NCI-H1092 treated with DMSO at 0.1 percent for 48 hours (cell line): ENCODE measurements at regions not wholly inside any gene's neighbourhood (a gene's known extent, or its start where the extent isn't known, plus 50 kb on each side); places are given as distances from the start of the nearest gene placed in this dataset.
"Not testable (repeated sequence)": the region's sequence is repeated elsewhere in the genome, so short reads cannot be mapped to it uniquely, and the experiment has no call there.

Experiments
- DNase-seq: peaks from one replicate; lab custom pipeline; 2025; lab: John Stamatoyannopoulos, UW

GRCh38 chr5:43926923-43927322 lies 323.9 kb downstream of the NNT start:
- DNase-seq: no peak

- no peak for DNase-seq
Observed at GRCh38 chr5:43920422-43920821, 317.4 kb downstream of the NNT start.

DNA sequence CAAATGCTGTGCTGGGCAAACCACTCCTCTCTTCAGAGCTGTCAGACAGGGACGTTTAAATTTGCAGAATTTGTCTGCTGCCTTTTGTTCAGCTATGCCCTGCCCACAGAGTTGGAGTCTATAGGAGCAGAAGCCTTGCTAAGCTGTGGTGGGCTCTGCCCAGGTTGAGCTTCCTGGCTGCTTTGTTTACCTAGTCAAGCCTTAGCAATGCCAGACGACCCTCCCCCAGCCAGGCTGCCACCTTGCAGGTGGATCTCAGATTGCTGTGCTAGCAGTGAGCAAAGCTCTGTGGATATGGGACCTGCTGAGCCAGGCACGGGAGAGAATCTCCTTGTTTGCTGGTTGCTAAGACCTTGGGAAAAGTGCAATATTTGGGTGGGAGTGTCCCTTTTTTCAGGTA lies 314.9 kb downstream of the NNT start:
- DNase-seq: no peak

- no peak for DNase-seq
Observed at GRCh38 chr5:43903129-43903528, 300.1 kb downstream of the NNT start.

GRCh38 chr5:43900974-43901373 lies 298.0 kb downstream of the NNT start:
- DNase-seq: no peak

DNA sequence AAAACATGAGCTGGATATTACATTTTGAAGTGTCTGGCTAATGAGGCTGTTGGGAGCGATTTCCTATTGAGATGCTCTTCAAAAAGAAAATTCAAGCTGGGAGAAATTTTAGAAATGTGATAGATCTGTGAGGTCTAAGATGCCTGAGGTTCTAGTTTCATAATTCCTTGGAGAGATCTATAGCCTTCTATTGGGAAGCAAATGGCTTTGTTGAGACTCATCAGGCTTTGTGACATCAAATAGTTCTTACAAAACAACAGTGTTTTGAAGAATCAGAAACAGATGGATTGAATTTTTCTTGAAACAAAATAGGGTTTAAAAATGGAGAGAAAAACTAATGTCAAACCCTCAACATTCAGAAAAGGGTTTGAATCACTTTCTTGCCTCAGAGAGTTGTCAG lies 292.9 kb downstream of the NNT start:
- DNase-seq: no peak

DNA sequence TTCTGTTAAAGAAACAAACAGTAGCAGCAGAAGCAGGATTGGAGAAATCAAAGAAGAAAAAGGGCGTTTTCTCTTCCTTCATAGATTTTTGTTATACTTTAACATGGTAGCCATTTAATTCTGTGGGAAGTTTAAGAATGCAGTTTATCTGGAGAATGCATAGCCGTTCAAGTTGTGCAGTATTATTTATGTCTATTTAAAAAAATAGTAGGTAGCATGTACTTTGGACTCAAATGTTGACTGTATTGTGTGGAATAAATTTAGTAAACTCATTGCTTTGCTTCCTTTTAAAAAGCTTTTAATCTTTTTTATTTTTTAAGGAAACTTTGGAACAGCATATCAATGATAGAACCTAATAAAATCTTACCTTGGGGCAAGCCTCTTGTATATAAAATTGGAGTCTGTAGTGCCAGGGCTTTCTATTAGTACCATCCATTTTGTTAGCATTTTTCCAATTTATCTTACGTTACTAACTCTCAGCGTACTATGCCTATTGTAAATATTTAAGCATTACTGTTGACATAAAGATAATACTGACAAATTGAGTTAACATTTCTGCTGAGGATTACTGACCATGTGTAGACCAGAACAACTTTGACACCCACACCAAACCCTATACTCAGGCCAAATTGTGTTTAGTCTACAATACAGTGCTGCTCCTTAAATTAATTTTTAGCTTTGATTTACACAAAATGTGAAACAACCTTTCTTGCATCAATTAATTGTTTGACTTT lies 291.1 kb downstream of the NNT start:
- no peak for DNase-seq

DNA sequence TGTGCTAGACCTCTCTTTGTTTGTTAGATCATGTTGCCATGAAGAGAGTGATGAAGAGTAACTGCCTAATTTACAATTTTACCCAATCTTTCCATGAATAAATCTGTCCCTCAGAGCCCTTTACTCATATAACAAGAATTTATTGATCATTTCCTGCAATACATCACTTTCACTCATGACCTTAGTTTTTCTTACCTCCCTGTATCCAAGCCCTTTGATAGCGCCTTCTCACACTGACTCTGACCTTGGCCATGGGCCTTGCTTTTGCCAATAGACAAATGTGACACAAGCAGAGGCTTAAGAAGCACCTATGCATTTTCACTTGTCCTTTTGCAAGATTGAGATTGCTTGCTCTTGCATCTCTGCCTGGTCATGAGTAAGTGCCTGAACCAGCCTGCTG lies 288.1 kb downstream of the NNT start:
- DNase-seq: no peak

DNA sequence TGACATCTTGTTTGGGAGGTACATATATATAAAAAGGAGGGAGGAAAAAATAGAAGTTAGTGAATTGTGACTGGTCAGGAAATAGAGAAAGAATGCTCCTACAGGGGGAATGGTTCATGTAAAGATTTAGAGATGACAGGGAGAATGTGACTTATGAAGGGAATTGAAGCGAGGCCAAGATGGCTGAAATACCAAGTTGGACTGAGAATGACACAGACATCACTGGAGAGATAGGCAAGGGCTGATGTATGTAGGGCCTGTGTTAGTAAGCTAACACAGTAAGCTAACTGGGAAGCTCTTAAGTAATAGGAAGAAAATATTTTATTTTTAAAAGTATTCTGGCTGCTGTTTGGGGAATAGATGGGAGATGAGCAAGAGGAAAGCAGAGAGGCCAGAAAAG lies 286.3 kb downstream of the NNT start:
- no peak for DNase-seq

GRCh38 chr5:43875741-43876140 lies 272.8 kb downstream of the NNT start:
- DNase-seq: no peak

DNA sequence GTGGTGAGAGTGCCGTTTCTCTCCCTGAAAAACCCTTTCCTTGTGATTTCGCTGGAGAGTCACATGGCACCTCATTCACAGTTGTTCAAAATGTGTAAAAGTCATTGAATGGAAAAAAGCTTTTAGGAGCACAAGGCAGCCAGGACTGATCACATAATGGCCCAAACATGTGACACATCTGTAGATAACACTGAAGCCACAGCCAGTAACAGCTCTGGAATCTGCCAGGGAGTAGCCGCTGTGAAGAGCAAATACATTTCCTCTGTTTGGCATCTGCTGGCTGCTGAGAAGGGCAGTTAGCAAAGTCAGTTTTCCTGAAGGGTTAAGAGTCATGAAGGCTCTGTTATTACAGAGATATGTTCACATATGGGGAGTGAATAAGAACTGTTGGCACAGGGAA lies 271.8 kb downstream of the NNT start:
- DNase-seq: no peak

- no peak for DNase-seq
Observed at GRCh38 chr5:43873791-43874190, 270.8 kb downstream of the NNT start.

GRCh38 chr5:43859309-43859708 lies 256.3 kb downstream of the NNT start:
- no peak for DNase-seq

- DNase-seq: no peak
Observed at GRCh38 chr5:43855452-43855851, 252.5 kb downstream of the NNT start.

DNA sequence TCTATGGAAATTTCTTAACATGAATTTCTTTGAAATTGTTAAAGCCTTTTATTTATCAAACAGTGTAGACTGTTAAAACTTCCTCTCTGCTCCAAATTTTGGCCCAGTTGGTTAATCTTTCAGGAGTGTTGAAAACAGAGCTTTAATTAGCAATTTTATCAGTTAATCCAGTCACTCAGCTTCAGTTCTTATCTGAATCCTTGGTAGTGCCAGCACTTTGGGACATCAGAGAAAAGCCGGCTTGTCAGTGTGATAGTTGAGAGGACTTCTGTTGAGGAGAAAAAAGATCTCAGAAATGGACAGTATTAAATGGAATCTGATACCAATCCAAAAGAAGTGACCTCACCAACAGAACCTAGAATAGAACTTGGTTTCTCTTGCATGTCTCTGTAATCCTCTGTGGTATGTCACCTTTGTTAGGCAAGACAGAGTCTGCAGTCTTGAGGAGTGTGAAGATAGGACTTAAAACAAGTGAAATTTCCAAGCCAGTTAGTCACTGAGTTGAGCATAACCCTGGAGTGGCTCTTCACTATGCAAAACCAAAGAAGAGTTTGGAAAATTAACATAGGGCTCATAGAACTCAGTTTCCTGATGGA lies 251.8 kb downstream of the NNT start:
- no peak for DNase-seq

DNA sequence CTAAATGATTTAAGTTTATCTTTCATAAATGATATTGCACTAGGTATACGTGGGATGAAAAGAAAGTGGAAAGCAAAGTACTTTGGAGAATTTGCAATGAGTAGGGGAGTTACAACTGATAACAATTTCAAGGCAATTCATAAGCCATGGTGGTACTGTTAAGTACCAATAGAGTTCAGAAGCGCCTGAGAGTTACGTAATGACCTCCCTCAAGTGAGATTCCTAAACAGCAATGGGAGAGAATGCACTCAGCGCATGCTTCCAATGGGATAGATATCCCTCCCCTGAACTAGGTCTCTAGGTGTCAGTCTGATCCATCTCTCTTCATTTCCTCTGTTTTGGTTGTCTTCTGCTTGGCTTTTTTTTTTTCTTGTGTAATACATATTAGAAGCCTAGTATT lies 249.3 kb downstream of the NNT start:
- DNase-seq: no peak

GRCh38 chr5:43851741-43852140 lies 248.8 kb downstream of the NNT start:
- no peak for DNase-seq

DNA sequence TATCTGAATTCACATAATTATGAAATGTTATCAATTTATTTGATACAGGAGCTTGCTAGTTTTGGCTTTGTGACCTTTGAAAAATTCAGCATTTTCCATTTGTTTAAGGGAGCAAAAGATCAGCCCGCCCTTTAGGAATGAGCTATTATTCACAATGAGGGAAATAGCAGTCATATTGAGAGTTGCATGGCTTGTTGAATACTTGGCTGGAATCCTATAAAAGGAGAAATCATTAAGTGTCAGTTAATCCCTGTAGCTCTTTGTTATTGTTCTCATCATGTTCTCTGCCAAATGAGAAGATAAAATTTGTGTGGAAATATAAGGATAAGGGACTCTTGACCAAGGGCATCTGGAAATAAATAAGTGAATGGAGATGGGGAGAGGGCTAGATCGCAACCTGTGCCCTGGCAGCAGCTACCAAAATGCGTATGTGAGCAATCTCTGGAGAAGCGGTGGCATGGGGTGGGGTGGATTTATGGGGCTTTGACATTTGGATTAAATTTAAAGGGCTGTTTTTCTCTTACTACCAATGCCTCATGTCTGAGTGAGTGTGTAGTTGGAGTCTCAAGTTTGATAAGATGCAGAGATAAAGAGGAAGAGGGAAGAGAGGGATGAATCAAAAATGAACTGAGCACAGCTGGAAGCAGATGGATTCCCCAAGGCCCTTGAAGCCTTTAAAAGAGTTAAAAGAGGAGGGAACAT lies 237.6 kb downstream of the NNT start:
- no peak for DNase-seq

GRCh38 chr5:43839218-43839617 lies 236.2 kb downstream of the NNT start:
- no peak for DNase-seq

DNA sequence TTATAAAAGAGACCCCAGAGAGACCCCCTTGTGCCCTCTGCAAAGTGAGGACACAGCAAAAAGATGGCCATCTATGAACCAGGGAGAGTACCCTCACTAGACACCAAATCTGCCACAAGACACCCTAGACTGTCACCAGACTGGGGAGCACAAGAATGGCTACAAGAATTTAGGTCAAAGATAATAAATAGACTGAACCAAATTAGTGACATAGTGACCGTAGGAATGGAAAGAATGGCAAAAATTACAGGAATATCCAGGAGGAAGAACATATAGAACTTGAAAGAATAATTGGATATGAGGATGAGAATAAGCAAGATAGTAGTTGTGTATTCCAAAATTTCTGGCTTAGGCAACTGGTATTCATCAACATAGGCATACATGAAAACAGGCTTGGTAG lies 235.0 kb downstream of the NNT start:
- DNase-seq: no peak

DNA sequence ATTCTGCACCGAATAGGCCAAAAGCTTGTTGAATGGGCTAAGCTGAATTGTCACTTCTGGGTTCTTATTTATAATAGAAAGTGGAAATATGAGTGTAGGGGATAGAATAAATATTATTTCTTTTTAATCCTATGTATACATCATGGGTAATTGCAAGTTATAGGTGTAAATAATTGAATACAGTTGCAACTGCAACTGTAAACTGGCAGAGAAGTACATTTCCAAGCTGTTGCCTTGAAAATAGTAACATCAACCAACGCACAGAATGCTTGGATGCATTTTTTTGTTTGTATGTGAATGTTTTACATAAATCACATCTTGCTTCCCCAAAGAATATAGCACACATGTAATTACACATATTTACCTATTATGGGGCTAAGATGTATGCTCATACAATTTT lies 234.1 kb downstream of the NNT start:
- no peak for DNase-seq

DNA sequence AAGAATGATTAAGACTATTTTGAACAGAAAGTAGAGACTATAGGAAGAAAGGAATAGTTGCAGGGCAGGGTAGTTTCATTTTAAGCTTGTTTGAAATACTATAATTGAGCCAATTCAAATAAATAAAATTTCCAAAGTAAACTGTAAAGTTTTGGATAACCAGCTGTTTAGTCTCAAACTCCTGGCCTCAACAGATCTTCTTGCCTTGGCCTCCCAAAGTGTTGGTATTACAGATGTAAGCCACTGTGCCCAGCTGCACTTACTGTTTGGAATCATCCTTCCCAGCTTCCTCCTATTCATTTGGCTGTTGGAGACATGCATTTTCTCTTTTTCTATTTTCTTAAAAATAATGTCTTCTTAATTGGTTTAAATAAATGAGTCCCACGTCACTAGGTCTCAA lies 231.0 kb downstream of the NNT start:
- no peak for DNase-seq

- DNase-seq: not testable (repeated sequence)
Observed at GRCh38 chr5:43824325-43824964, 221.5 kb downstream of the NNT start.
